Breast epithelium (tissue), 4 donors: ENCODE measurements at regions not wholly inside any gene's neighbourhood (a gene's known extent, or its start where the extent isn't known, plus 50 kb on each side); places are given as distances from the start of the nearest gene placed in this dataset.

ENCODE experiments used
- DNase-seq, 2 donors: peaks; one replicate each; pipeline ENCODE4 v3.0.0-alpha.2; 2019; ENCODE audit warnings: low spot score in 2 of 2
- H3K27ac ChIP-seq, 2 donors: fragments of 200-600 bp; sonication (generic) in 1 of 2; one replicate each; pipeline ENCODE4 v1.5.1; 2016 to 2019; ENCODE audit warnings: mild to moderate bottlenecking in 1 of 2
- H3K27me3 ChIP-seq, 2 donors: fragments of 200-600 bp; sonication (generic) in 1 of 2; one replicate each; pipeline versions ENCODE4 v1.5.1 to v1.6.0; 2017 to 2019; ENCODE audit warnings: control low read depth in 1 of 2, mild to moderate bottlenecking in 1 of 2
- H3K36me3 ChIP-seq: fragments of 200-600 bp; one replicate; pipeline ENCODE4 v1.5.1; 2019
- H3K4me1 ChIP-seq, 2 donors: fragments of 200-600 bp; sonication (generic); one replicate each; pipeline ENCODE4 v1.5.1; 2016 to 2019; ENCODE audit warnings: control low read depth in 1 of 2
- H3K4me3 ChIP-seq, 3 donors: fragments of 200-600 bp; sonication (generic); 1 replicate in 2 of 3; 2 replicates in 1 of 3; pipeline ENCODE4 v1.5.1; 2016 to 2019; ENCODE audit warnings: mild to moderate bottlenecking in 3 of 3, moderate library complexity in 2 of 3
- H3K9me3 ChIP-seq, 2 donors: fragments of 200-600 bp; sonication (generic) in 1 of 2; one replicate each; pipeline ENCODE4 v1.5.1; 2016 to 2019; ENCODE audit warnings: control low read depth in 1 of 2
- POLR2A ChIP-seq: fragments of 450-650 bp; IDR thresholded peaks from one replicate; pipeline ENCODE4 v1.6.1; 2016; ENCODE audit warnings: antibody characterized with exemption, mild to moderate bottlenecking, moderate library complexity
- POLR2AphosphoS5 ChIP-seq, 3 donors: sonication (generic); formaldehyde crosslinking; IDR thresholded peaks; one replicate each; pipeline ENCODE4 v1.6.1; 2017; ENCODE audit warnings: antibody characterized with exemption in 3 of 3
- intact Hi-C: fragments of 100-400 bp; cut with DNase I; formaldehyde crosslinking; loops from one replicate; pipeline ENCODE4 v1.15.1; 2023; ENCODE audit warnings: low total_unique reads
- TF ChIP-seq, protein P1 (sequence below), 3 donors: fragments of 450-650 bp; IDR thresholded peaks; one replicate each; pipeline ENCODE4 v1.5.1; 2016 to 2017; ENCODE audit warnings: antibody characterized with exemption in 3 of 3, mild to moderate bottlenecking in 3 of 3, moderate library complexity in 3 of 3

DNA sequence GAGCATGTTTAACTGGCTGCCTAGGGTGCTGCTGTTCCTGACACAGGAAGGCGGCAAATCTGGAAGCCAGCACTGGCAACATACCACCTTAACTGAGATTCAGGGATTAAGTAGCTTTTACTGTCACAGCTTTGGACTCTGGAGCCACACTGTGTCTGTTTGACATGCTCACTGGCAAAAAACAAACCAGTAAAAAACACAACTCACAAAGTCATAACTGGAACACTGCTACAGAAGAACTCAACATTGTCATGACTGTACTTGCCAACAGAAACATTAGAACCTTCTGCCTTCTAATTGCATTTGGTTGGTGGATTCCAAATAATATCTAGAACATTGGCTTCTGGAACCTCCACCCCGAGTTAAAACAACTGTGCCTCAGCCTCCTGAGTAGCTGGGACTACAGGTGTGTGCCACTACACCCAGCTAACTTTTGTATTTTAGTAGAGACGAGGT lies 117.6 kb downstream of the TTC6 start:
- no peak for DNase-seq

DNA sequence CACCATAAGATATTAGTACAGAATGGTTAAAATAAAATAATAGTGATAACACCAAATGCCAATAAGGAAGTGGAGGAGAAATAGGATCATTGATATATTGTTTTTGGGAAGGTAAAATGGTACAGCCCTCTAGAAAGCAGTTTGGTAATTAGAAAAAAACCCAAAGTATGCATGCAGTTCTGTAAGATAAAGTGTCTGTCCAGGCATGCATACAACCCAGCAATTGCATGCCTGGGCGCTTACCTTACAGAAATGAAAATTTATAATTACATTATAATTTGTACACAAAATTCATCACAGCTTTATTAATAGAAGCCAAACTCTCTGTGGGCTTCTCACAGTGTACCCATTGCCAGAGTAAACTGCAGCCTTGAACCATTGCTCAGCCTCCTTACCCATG lies 124.7 kb downstream of the TTC6 start:
- no peaks in the 10 kb centered on the region for H3K9me3 ChIP-seq
- H3K27me3 ChIP-seq, result no peaks in the 10 kb centered on the region
- no peaks in the 10 kb centered on the region for H3K36me3 ChIP-seq
- intact Hi-C loops, result no loop called here
- no peaks in the 10 kb centered on the region for H3K4me1 ChIP-seq
- TF ChIP-seq POLR2A (no peak), POLR2AphosphoS5 (IDR thresholded peaks at IDR 0.05) (no peak)
- TF ChIP-seq, protein P1, sequence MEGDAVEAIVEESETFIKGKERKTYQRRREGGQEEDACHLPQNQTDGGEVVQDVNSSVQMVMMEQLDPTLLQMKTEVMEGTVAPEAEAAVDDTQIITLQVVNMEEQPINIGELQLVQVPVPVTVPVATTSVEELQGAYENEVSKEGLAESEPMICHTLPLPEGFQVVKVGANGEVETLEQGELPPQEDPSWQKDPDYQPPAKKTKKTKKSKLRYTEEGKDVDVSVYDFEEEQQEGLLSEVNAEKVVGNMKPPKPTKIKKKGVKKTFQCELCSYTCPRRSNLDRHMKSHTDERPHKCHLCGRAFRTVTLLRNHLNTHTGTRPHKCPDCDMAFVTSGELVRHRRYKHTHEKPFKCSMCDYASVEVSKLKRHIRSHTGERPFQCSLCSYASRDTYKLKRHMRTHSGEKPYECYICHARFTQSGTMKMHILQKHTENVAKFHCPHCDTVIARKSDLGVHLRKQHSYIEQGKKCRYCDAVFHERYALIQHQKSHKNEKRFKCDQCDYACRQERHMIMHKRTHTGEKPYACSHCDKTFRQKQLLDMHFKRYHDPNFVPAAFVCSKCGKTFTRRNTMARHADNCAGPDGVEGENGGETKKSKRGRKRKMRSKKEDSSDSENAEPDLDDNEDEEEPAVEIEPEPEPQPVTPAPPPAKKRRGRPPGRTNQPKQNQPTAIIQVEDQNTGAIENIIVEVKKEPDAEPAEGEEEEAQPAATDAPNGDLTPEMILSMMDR (IDR thresholded peaks at IDR 0.05), result no peak
- no peak overlapping the region for H3K4me3 ChIP-seq
- no peak for DNase-seq
- no peak overlapping the region for H3K27ac ChIP-seq

More for the DNA sequence above, 117.6 kb downstream of the TTC6 start:
- intact Hi-C loops, result no loop called here
- TF ChIP-seq, protein P1 (IDR thresholded peaks at IDR 0.05), result no peak
- TF ChIP-seq POLR2A (no peak), POLR2AphosphoS5 (IDR thresholded peaks at IDR 0.05) (no peak)
- no peaks in the 10 kb centered on the region for H3K4me1 ChIP-seq
- no peaks in the 10 kb centered on the region for H3K27me3 ChIP-seq
- no peak overlapping the region for H3K27ac ChIP-seq
- no peaks in the 10 kb centered on the region for H3K36me3 ChIP-seq
- no peak overlapping the region for H3K4me3 ChIP-seq
- no peaks in the 10 kb centered on the region for H3K9me3 ChIP-seq

DNA sequence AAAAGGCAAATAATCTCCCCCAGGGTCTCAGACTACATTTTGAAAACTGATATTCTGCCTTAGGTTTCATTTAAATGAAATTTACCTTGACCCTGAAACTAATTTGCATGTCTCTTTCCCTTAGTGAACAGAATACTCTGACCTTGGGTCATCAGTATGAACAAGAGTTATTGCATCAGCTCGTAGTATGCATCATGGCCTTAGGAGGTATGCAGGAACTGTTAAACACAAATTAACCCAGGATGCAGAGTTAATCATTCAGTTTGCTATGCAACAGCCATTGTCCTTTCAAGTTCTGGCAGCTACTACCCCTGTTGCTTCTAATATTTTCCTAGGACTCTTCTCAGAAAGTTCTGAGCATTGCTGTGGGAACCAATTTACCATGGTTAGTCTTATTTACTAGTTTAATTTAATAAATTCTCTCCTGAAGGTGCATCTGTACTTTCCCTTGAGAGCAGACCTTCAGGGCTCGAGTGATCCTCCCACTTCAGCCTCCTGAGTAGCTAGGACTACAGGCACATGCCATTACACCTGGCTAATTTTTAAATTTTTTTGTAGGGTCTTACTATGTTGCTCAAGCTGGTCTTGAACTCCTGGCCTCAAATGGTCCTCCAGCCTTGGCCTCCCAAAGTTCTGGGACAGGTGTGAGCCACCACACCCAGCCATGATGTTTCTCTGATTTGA lies 126.7 kb downstream of the TTC6 start:
- Histone ChIP-seq H3K4me1 (no peaks in the 10 kb centered on the region), H3K27me3 (no peaks in the 10 kb centered on the region), H3K27ac (no peak overlapping the region), H3K9me3 (no peaks in the 10 kb centered on the region), H3K4me3 (no peak overlapping the region), H3K36me3 (no peaks in the 10 kb centered on the region)
- no peak for DNase-seq
- intact Hi-C loops, result no loop called here
- TF ChIP-seq, protein P1 (IDR thresholded peaks at IDR 0.05), result no peak
- TF ChIP-seq POLR2A (no peak), POLR2AphosphoS5 (IDR thresholded peaks at IDR 0.05) (no peak)

DNA sequence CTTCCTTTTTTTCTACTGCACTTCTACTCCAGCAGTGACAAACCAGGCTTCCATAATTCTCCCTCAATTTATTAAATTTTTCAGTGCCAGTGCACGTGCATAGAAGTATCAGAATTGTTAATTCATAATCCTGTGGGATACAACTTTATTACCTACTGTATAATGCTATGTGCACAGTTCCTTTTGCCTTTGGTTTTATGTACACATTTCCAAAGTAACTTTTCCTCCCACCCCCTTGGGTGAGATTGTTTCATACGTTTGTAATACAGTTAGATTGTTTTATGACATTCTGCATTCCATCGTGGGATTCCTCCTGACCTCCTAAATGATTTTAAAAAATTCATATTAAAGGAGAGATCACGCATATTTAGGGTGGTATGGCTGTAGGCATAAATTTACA lies 128.1 kb downstream of the TTC6 start:
- Histone ChIP-seq H3K27ac (no peak overlapping the region), H3K9me3 (no peaks in the 10 kb centered on the region), H3K4me3 (no peak overlapping the region), H3K4me1 (no peaks in the 10 kb centered on the region), H3K27me3 (no peaks in the 10 kb centered on the region), H3K36me3 (no peaks in the 10 kb centered on the region)
- intact Hi-C loops, result no loop called here
- no peak for DNase-seq
- TF ChIP-seq POLR2AphosphoS5 (IDR thresholded peaks at IDR 0.05) (no peak), POLR2A (no peak)
- TF ChIP-seq, protein P1 (IDR thresholded peaks at IDR 0.05), result no peak

DNA sequence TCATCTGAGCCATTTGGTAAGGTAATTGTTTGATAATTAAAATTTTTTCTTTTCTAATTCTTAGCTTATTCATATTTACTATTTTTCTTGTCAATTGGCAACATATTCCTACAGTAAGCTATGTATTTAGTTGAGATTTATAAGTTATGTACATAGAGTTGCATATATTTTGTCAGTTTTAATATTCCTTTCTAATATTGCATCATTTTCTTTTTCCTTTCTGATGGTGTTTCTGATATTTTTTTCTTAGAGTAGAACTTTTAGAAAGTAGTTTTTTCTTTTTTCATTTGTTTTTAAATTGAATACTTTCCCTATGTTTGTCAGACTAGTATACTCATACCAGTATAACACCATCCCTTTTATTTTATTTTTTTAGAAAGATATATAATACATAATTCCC lies 131.3 kb downstream of the TTC6 start:
- H3K27ac ChIP-seq, result no peak overlapping the region
- H3K9me3 ChIP-seq, result no peaks in the 10 kb centered on the region
- H3K4me3 ChIP-seq, result no peak overlapping the region
- DNase-seq, result no peak
- TF ChIP-seq, protein P1 (IDR thresholded peaks at IDR 0.05), result no peak
- no peak for TF ChIP-seq POLR2AphosphoS5 (IDR thresholded peaks at IDR 0.05)
- no peak for TF ChIP-seq POLR2A
- H3K36me3 ChIP-seq, result no peaks in the 10 kb centered on the region
- no peaks in the 10 kb centered on the region for H3K27me3 ChIP-seq
- H3K4me1 ChIP-seq, result no peaks in the 10 kb centered on the region
- intact Hi-C loops, result no loop called here
